H9 (cell line): ENCODE measurements at regions not wholly inside any gene's neighbourhood (a gene's known extent, or its start where the extent isn't known, plus 50 kb on each side); places are given as distances from the start of the nearest gene placed in this dataset.

ENCODE experiments used
- DNase-seq: peaks from one replicate; pipeline ENCODE4 v3.0.0-alpha.2; 2017
- H2AFZ ChIP-seq: one replicate; pipeline ENCODE4 v1.6.1; 2013; ENCODE audit warnings: mild to moderate bottlenecking, low read length, control low read depth, moderate library complexity
- H2AK5ac ChIP-seq: 2 replicates; pipeline ENCODE4 v1.6.1; 2013; ENCODE audit warnings: low read length, control low read depth, mixed read lengths; ENCODE audit not compliant: insufficient read length
- H2BK120ac ChIP-seq: one replicate; pipeline ENCODE4 v1.6.1; 2013; ENCODE audit warnings: low read depth, mild to moderate bottlenecking, low read length, control low read depth, inconsistent platforms; ENCODE audit not compliant: poor library complexity, severe bottlenecking
- H2BK12ac ChIP-seq: 2 replicates; pipeline ENCODE4 v1.6.1; 2013; ENCODE audit warnings: low read length, control low read depth, mixed read lengths, low read depth; ENCODE audit not compliant: insufficient read length
- H2BK15ac ChIP-seq: 2 replicates; pipeline ENCODE4 v1.6.1; 2013; ENCODE audit warnings: low read depth, low read length, control low read depth
- H2BK20ac ChIP-seq: one replicate; pipeline ENCODE4 v1.6.1; 2013; ENCODE audit warnings: low read depth, mild to moderate bottlenecking, low read length, control low read depth, inconsistent platforms; ENCODE audit not compliant: poor library complexity, severe bottlenecking
- H2BK5ac ChIP-seq: 2 replicates; pipeline ENCODE4 v1.6.1; 2013; ENCODE audit warnings: low read length, control low read depth, mixed read lengths; ENCODE audit not compliant: insufficient read length
- H3K14ac ChIP-seq: 2 replicates; pipeline ENCODE4 v1.6.1; 2013; ENCODE audit warnings: low read length, control low read depth; ENCODE audit not compliant: insufficient read depth
- H3K18ac ChIP-seq: 2 replicates; pipeline ENCODE4 v1.6.1; 2013; ENCODE audit warnings: low read depth, mild to moderate bottlenecking, mixed read lengths, low read length, control low read depth; ENCODE audit not compliant: insufficient read length
- H3K23ac ChIP-seq: 2 replicates; pipeline ENCODE4 v1.6.1; 2013; ENCODE audit warnings: low read length, control low read depth, mixed read lengths, low read depth; ENCODE audit not compliant: insufficient read length
- H3K23me2 ChIP-seq: 2 replicates; pipeline ENCODE4 v1.6.1; 2013; ENCODE audit warnings: low read depth, mild to moderate bottlenecking, mixed read lengths, low read length, control low read depth; ENCODE audit not compliant: insufficient read length, poor library complexity, severe bottlenecking
- H3K27ac ChIP-seq: 2 replicates; pipeline ENCODE4 v1.5.1; 2013; ENCODE audit warnings: low read length, control low read depth, mixed read lengths, low read depth; ENCODE audit not compliant: insufficient read length
- H3K27me3 ChIP-seq: 2 replicates; pipeline ENCODE4 v1.6.1; 2013; ENCODE audit warnings: low read length, control low read depth, inconsistent platforms; ENCODE audit not compliant: insufficient read depth
- H3K4ac ChIP-seq: 2 replicates; pipeline ENCODE4 v1.6.1; 2013; ENCODE audit warnings: low read depth, mild to moderate bottlenecking, control low read depth, inconsistent platforms, low read length, moderate library complexity
- H3K4me1 ChIP-seq: 2 replicates; pipeline ENCODE4 v1.6.1; 2013; ENCODE audit warnings: low read length, control low read depth, inconsistent platforms; ENCODE audit not compliant: insufficient read depth
- H3K4me2 ChIP-seq: 2 replicates; pipeline ENCODE4 v1.6.1; 2013; ENCODE audit warnings: low read length, control low read depth, mixed read lengths; ENCODE audit not compliant: insufficient read length, insufficient read depth
- H3K56ac ChIP-seq: 2 replicates; pipeline ENCODE4 v1.6.1; 2013; ENCODE audit warnings: low read depth, mild to moderate bottlenecking, mixed read lengths, low read length, control low read depth; ENCODE audit not compliant: insufficient read length
- H3K79me1 ChIP-seq: 2 replicates; pipeline ENCODE4 v1.6.1; 2013; ENCODE audit warnings: low read depth, mild to moderate bottlenecking, moderate library complexity, low read length, control low read depth, inconsistent platforms; ENCODE audit not compliant: insufficient read depth, poor library complexity, severe bottlenecking
- H3K79me2 ChIP-seq: 2 replicates; pipeline ENCODE4 v1.6.1; 2013; ENCODE audit warnings: low read length, control low read depth, inconsistent platforms; ENCODE audit not compliant: insufficient read depth
- H3K9ac ChIP-seq: 2 replicates; pipeline ENCODE4 v1.6.1; 2013; ENCODE audit warnings: low read length, control low read depth, mixed read lengths; ENCODE audit not compliant: insufficient read length; ENCODE audit errors: extremely low read depth
- H3K9me3 ChIP-seq: one replicate; pipeline ENCODE4 v1.6.1; 2013; ENCODE audit warnings: low read depth, low read length, inconsistent platforms; ENCODE audit not compliant: control insufficient read depth
- H3T11ph ChIP-seq: one replicate; pipeline ENCODE4 v1.6.1; 2013; ENCODE audit warnings: mild to moderate bottlenecking, low read length, control low read depth, inconsistent platforms
- H4K20me1 ChIP-seq: one replicate; pipeline ENCODE4 v1.6.1; 2013; ENCODE audit not compliant: control insufficient read depth, insufficient read length, insufficient read depth
- H4K5ac ChIP-seq: 2 replicates; pipeline ENCODE4 v1.6.1; 2013; ENCODE audit warnings: low read depth, mild to moderate bottlenecking, mixed read lengths, low read length, control low read depth; ENCODE audit not compliant: insufficient read length
- H4K8ac ChIP-seq: replicated peaks from 2 replicates; pipeline ENCODE4 v1.6.1; 2013; ENCODE audit warnings: low read length, control low read depth, mixed read lengths, low read depth; ENCODE audit not compliant: insufficient read length
- H4K91ac ChIP-seq: 2 replicates; pipeline ENCODE4 v1.6.1; 2013; ENCODE audit warnings: low read depth, mild to moderate bottlenecking, moderate library complexity, mixed read lengths, low read length, control low read depth; ENCODE audit not compliant: insufficient read length
- H3K27ac Mint-ChIP-seq, 3 experiments: 2 replicates in 2 of 3; 3 replicates in 1 of 3; pipeline ENCODE4 v1.8.0; 2020 to 2021; ENCODE audit warnings: mixed read lengths in 3 of 3, mild to moderate bottlenecking in 1 of 3, moderate library complexity in 1 of 3
- H3K27me3 Mint-ChIP-seq: 2 replicates; pipeline ENCODE4 v1.8.0; 2021; ENCODE audit warnings: low read depth, mild to moderate bottlenecking, moderate library complexity, mixed read lengths
- H3K36me3 Mint-ChIP-seq, 3 experiments: 2 replicates in 2 of 3; 3 replicates in 1 of 3; pipeline ENCODE4 v1.8.0; 2020 to 2021; ENCODE audit warnings: low read depth in 3 of 3, mixed read lengths in 3 of 3; ENCODE audit not compliant: insufficient read depth in 1 of 3
- H3K4me1 Mint-ChIP-seq, 2 experiments: 2 replicates each; pipeline ENCODE4 v1.8.0; 2020; ENCODE audit warnings: mixed read lengths in 2 of 2
- H3K4me3 Mint-ChIP-seq, 2 experiments: 2 replicates in 1 of 2; 3 replicates in 1 of 2; pipeline ENCODE4 v1.8.0; 2020 to 2021; ENCODE audit warnings: mild to moderate bottlenecking in 2 of 2, mixed read lengths in 2 of 2, moderate library complexity in 1 of 2
- H3K9me3 Mint-ChIP-seq, 2 experiments: 2 replicates in 1 of 2; 3 replicates in 1 of 2; pipeline ENCODE4 v1.8.0; 2020; ENCODE audit warnings: mild to moderate bottlenecking in 2 of 2, mixed read lengths in 2 of 2, moderate library complexity in 1 of 2
- TF ChIP-seq, protein P1 (sequence below): fragments of 200-600 bp; sonication (generic); conservative IDR thresholded peaks from 3 replicates; pipeline ENCODE4 v1.8.0; 2021; ENCODE audit warnings: antibody characterized with exemption, mild to moderate bottlenecking

DNA sequence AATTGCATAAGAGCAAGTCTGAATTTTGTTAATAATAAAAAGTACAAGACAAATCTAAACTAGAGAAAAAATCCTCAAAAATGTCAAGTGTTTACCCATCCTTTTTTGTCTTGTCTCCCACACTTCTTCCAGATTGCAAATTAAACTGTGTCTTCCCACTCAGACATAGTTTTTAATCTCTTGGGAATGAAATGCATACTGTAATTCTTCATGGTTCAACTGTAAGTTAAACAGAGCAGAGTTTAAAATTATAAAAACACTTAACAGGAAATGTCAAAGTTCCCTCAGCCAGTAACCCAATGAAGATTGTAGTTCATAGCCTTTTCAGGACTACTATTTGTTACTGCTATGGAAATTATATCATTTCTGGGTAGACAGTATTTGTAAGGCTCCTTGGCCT, 171.8 kb downstream of the UBE2E3 start:
- Histone ChIP-seq H4K5ac (no peak overlapping the region), H4K20me1 (no peaks in the 10 kb centered on the region), H3K27me3 (no peaks in the 10 kb centered on the region), H3K4ac (no peak overlapping the region), H3K4me1 (no peaks in the 10 kb centered on the region), H3K79me2 (no peaks in the 10 kb centered on the region), H3K9me3 (peaks cover 12% of the 10 kb centered on the region), H3K23me2 (no peaks in the 10 kb centered on the region), H2AFZ (no peak overlapping the region), H3K18ac (no peak overlapping the region), H2BK120ac (no peak overlapping the region), H3K14ac (no peak overlapping the region), H2BK20ac (no peak overlapping the region), H3K23ac (no peak overlapping the region), H3K56ac (no peak overlapping the region), H2BK12ac (no peak overlapping the region), H3K4me2 (no peak overlapping the region), H2AK5ac (no peak overlapping the region), H3K9ac (no peak overlapping the region), H3K27ac (no peak overlapping the region), H2BK5ac (no peak overlapping the region), H2BK15ac (no peak overlapping the region), H4K8ac (no peak overlapping the region), H3T11ph (no peak overlapping the region), H4K91ac (no peak overlapping the region), H3K79me1 (no peaks in the 10 kb centered on the region)
- TF ChIP-seq, protein P1, sequence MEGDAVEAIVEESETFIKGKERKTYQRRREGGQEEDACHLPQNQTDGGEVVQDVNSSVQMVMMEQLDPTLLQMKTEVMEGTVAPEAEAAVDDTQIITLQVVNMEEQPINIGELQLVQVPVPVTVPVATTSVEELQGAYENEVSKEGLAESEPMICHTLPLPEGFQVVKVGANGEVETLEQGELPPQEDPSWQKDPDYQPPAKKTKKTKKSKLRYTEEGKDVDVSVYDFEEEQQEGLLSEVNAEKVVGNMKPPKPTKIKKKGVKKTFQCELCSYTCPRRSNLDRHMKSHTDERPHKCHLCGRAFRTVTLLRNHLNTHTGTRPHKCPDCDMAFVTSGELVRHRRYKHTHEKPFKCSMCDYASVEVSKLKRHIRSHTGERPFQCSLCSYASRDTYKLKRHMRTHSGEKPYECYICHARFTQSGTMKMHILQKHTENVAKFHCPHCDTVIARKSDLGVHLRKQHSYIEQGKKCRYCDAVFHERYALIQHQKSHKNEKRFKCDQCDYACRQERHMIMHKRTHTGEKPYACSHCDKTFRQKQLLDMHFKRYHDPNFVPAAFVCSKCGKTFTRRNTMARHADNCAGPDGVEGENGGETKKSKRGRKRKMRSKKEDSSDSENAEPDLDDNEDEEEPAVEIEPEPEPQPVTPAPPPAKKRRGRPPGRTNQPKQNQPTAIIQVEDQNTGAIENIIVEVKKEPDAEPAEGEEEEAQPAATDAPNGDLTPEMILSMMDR, result no peak
- DNase-seq, result no peak
- Mint-ChIP-seq H3K4me1 (no peaks in the 10 kb centered on the region), H3K36me3 (peaks cover 3 to 9% (median 3%) of the 10 kb centered on the region in 3 experiments; a peak in 5 of 7 replicates), H3K4me3 (no peak overlapping the region), H3K9me3 (peaks cover 15 to 18% of the 10 kb centered on the region in 2 experiments), H3K27ac (no peak overlapping the region), H3K27me3 (no peaks in the 10 kb centered on the region)
